ENCODE measurements at regions not wholly inside any gene's neighbourhood (a gene's known extent, or its start where the extent isn't known, plus 50 kb on each side); places are given as distances from the start of the nearest gene placed in this dataset.

GRCh38 chrX:121208563-121208962 lies 161.2 kb downstream of the GLUD2 start:
- Histone ChIP-seq H3K36me3 (ENCODE audit: control insufficient read depth, insufficient read depth, low read length) (no peaks in the 10 kb centered on the region), H3K9me3 (ENCODE audit: control insufficient read depth, insufficient read depth, low read depth, low read length) (no peaks in the 10 kb centered on the region), H3K27ac (ENCODE audit: low read length) (no peak overlapping the region), H3K4me3 (ENCODE audit: low read depth in 2 of 2, low read length in 2 of 2) (no peak overlapping the region), H3K27me3 (ENCODE audit: control insufficient read depth, insufficient read depth, low read length) (no peaks in the 10 kb centered on the region), H3K4me1 (ENCODE audit: control insufficient read depth, insufficient read depth, low read length) (no peaks in the 10 kb centered on the region)
- in situ Hi-C loops (cut with HindIII; ENCODE audit: low pct_unique_long_range_greater_than_20kb, low sequenced_read_pairs): no loop called here
- CTCF ChIA-PET: no interaction called here
- TF ChIP-seq SIN3A (IDR thresholded peaks at IDR 0.05; ENCODE audit: borderline replicate concordance, insufficient read depth, low read depth, low read length): no peak
- no peak for TF ChIP-seq POLR2AphosphoS5 (IDR thresholded peaks at IDR 0.05; ENCODE audit: low read depth, low read length)
- TF ChIP-seq REST (IDR thresholded peaks at IDR 0.05; ENCODE audit: insufficient read depth in 1 of 2, low read depth in 2 of 2, low read length in 1 of 2): no peak
- TF ChIP-seq CTCF (IDR thresholded peaks at IDR 0.05): no peak
- no peak for TF ChIP-seq TCF7L2 (IDR thresholded peaks at IDR 0.05; ENCODE audit: low read depth, low read length)
- no TSS peak for BruUV-seq (replicated peaks)
- DNase-seq (ENCODE audit: low read depth, low spot score) (no peak), ATAC-seq (no peak)
- POLR2A ChIA-PET: no interaction called here
- intact Hi-C loops (cut with micrococcal nuclease; ENCODE audit: unreplicated experiment): no loop called here

- no peak overlapping the region for H3K27ac ChIP-seq (ENCODE audit: low read length)
- H3K4me3 ChIP-seq (ENCODE audit: low read depth in 2 of 2, low read length in 2 of 2): no peak overlapping the region
- ATAC-seq: no peak
- no peak for TF ChIP-seq POLR2AphosphoS5 (IDR thresholded peaks at IDR 0.05; ENCODE audit: low read depth, low read length)
- TF ChIP-seq CTCF (IDR thresholded peaks at IDR 0.05): no peak
- TF ChIP-seq SIN3A (IDR thresholded peaks at IDR 0.05; ENCODE audit: borderline replicate concordance, insufficient read depth, low read depth, low read length): no peak
- no peak for TF ChIP-seq TCF7L2 (IDR thresholded peaks at IDR 0.05; ENCODE audit: low read depth, low read length)
- TF ChIP-seq REST (IDR thresholded peaks at IDR 0.05; ENCODE audit: insufficient read depth in 1 of 2, low read depth in 2 of 2, low read length in 1 of 2): no peak
- no peaks in the 10 kb centered on the region for H3K27me3 ChIP-seq (ENCODE audit: control insufficient read depth, insufficient read depth, low read length)
- no peak for DNase-seq (ENCODE audit: low read depth, low spot score)
- CTCF ChIA-PET: no interaction called here
- no TSS peak for BruUV-seq (replicated peaks)
- in situ Hi-C loops (cut with HindIII; ENCODE audit: low pct_unique_long_range_greater_than_20kb, low sequenced_read_pairs): no loop called here
- no peaks in the 10 kb centered on the region for H3K9me3 ChIP-seq (ENCODE audit: control insufficient read depth, insufficient read depth, low read depth, low read length)
- POLR2A ChIA-PET: no interaction called here
- no peaks in the 10 kb centered on the region for H3K36me3 ChIP-seq (ENCODE audit: control insufficient read depth, insufficient read depth, low read length)
- no peaks in the 10 kb centered on the region for H3K4me1 ChIP-seq (ENCODE audit: control insufficient read depth, insufficient read depth, low read length)
- intact Hi-C loops (cut with micrococcal nuclease; ENCODE audit: unreplicated experiment): no loop called here
These were observed 169.4 kb downstream of the GLUD2 start for GRCh38 chrX:121216641-121217374.

Measured in Panc1 (cell line).